GM21576 (cell line): ENCODE measurements at regions not wholly inside any gene's neighbourhood (a gene's known extent, or its start where the extent isn't known, plus 50 kb on each side); places are given as distances from the start of the nearest gene placed in this dataset.
"Not testable (repeated sequence)": the region's sequence is repeated elsewhere in the genome, so short reads cannot be mapped to it uniquely, and the experiment has no call there.

Experiments used
- ATAC-seq: cut with Tn5 transposase; IDR thresholded peaks from one replicate; pipeline ENCODE4 v1.9.1; 2021; ENCODE audit warnings: mild to moderate bottlenecking, moderate library complexity; ENCODE audit not compliant: unreplicated experiment

GRCh38 chr6:22738194-22738593, 168.8 kb downstream of the HDGFL1 start:
- ATAC-seq = no peak

DNA sequence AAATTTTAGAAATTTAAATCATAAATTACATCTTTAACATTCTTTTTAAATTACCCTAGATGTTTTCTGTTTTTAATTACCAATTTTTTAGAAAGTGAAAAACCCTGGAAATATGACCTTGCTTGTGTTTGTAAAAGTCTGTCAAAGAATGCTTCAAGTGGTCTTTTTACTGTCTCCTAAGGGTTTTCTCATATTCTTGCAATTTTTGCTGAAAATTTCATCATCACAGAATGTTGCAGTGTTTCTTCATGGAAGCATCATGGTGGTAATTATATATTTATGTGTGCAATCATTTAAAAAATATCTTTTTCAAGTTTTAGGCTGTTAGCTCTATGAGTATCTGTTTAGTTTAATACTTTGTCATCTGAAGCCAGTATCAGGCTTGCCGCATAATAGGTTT, 178.2 kb downstream of the HDGFL1 start:
- ATAC-seq = no peak

- ATAC-seq = no peak
These were observed 179.3 kb downstream of the HDGFL1 start for GRCh38 chr6:22748681-22749080.

- no peak for ATAC-seq
These were observed 180.3 kb downstream of the HDGFL1 start for GRCh38 chr6:22749696-22750095.

- no peak for ATAC-seq
These were observed 181.9 kb downstream of the HDGFL1 start for GRCh38 chr6:22751223-22751622.

- ATAC-seq = no peak
These were observed 183.2 kb downstream of the HDGFL1 start for GRCh38 chr6:22752522-22752921.

GRCh38 chr6:22754061-22754460, 184.7 kb downstream of the HDGFL1 start:
- ATAC-seq = no peak

- no peak for ATAC-seq
These were observed 186.2 kb downstream of the HDGFL1 start for GRCh38 chr6:22755605-22756004.

DNA sequence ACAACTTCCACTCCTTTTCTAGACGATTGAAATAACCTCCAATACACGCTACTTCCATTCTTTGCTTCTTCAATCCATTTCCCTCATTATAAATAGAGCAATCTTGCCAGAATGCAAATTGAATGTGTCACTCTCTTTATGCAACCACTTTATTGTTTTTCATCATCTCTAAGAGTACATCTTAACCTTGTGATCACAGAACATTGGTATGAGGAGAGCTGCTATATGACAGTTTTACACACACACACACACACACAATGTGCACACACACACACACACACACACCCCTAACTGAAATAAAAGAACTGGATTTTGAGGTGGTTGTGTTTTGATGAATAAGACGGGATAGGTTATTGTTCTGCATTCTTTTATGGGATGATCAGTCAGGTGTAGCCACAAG, 187.0 kb downstream of the HDGFL1 start:
- ATAC-seq = no peak

DNA sequence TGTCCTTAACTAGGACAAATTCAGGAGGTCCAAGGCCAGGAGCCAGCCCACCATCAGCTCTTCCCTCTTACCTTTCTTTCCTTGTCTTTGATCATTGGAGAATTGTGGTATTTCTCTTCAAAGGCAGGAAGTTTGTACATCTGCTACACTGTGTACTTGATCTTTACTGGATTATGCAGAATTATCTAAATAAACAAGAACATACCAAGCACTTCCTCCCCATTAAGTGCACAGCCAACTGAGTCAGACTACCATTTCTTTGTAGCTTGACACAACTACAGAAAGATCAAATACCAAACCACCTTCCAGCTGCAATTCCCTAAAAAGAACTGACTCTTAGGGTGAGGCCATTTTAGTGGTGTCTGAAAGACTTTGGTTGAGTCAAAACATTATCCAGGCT, 195.1 kb downstream of the HDGFL1 start:
- no peak for ATAC-seq

- ATAC-seq = no peak
These were observed 195.6 kb downstream of the HDGFL1 start for GRCh38 chr6:22765015-22765414.

- no peak for ATAC-seq
These were observed 197.6 kb downstream of the HDGFL1 start for GRCh38 chr6:22766979-22767378.

DNA sequence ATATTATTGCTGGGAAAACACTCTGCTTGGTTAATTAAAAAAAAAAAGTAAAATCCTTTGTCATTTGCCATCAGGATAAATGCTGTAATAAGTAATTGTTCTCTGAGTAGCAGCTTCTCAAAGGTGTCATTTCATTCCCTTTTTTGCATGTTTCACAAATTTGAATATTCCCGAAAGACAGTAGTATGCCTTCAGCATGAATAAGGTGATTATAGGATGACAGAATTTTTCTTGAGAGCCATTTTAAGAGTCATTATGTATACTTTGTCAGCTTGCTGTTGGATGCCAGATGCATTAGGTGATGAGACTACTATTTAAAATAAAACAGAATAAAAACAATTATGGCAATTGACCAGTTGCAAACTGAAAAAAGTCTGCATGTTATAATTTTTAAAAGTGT, 200.7 kb downstream of the HDGFL1 start:
- ATAC-seq = no peak

GRCh38 chr6:22774129-22774528, 204.8 kb downstream of the HDGFL1 start:
- ATAC-seq = no peak

GRCh38 chr6:22778438-22778837, 209.1 kb downstream of the HDGFL1 start:
- ATAC-seq = not testable (repeated sequence)

GRCh38 chr6:22779062-22779461, 209.7 kb downstream of the HDGFL1 start:
- ATAC-seq = no peak

DNA sequence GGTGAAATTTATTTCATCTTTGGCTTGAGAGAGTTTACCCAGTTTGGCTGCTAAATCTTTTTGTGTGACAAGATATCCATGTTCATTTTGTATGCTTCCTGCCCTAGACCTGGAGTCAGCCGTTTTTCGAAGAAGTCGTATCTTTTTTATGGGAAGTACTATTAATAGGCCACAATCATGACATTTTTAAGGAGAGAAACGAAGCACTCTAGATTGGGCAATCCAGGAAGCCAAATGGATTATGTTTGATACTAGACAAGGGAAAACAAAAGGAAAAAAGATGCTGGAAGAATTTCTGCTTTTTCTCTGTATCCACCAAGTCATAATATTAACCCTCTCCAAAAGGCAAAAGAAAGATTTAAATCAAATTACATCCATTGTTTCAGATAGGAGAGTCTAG, 214.6 kb downstream of the HDGFL1 start:
- no peak for ATAC-seq

DNA sequence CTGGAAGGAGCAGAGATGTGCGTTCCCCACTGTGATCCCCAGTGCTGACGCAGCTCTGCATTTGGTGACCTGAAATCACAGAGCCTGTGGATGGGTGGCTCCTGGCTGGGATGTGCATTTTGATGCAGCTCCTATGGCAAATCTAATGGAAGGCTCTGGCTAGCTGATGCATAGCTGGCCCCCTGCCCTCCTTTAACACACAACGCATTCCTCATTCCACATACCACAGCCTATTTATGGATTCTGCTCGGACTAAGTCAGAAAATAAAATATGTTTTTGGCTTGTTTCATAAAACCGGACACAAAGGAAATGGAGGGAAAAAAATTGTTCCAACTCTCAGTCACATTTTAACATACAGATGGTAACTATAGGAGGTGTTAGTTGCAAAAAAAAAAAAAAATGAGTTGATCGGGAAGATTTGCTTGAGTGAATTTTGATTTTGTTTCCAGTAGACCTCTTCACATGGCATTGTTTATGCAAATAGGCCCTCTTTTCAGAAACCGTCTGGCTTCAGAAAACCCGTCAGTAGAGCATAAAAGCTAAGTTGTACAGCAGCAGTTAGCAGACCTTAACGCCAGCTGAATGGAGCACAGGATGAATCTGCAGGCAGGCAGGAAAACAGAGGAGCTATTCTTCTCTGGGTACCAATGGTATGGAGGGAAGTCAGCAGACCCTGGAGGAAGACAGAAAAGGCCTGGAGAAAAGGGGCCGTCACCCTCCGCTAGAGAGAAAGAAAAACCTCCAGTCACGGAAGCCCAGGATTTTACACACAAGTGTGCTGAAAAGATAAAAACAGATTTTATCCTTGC, 215.4 kb downstream of the HDGFL1 start:
- no peak for ATAC-seq

GRCh38 chr6:22788038-22788437, 218.7 kb downstream of the HDGFL1 start:
- no peak for ATAC-seq

GRCh38 chr6:22789315-22789714, 219.9 kb downstream of the HDGFL1 start:
- ATAC-seq = no peak

DNA sequence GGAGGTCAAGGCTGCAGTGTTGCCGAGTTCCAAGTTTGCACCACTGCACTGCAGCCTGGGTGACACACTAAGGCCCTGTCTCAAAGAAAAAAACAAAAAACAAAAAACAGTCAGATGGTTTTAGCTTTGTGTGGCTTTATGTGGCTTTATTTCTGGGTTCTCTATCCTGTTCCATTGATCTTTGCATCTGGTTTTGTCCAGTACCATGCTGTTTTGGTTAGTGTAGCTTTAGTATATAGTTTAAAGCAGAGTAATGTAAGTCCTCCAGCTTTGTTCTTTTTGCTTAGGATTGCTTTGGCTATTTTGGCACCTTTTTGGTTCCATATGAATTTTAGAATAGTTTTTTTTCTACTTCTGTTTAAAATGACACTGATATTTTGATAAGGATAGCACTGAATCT, 225.5 kb downstream of the HDGFL1 start:
- ATAC-seq = no peak

GRCh38 chr6:22800451-22800850, 231.1 kb downstream of the HDGFL1 start:
- ATAC-seq = no peak

DNA sequence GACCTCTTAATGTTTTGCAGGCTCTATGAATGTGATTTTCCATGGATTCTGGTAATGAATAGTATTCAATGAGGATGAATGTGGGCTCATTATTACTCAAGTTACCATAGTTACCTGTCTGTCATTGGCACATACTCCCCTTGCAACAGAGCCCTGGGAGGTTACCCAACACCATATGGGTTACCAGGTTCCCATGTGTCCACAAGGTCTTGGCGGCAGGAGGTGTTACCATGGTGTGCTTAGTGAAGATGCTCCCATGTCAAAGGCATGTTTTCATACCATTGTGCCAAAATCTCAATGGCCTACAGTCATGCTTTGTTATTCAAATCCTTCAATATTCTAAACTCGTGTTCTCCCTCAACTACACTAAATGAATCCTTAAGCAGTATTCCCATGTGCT, 232.5 kb downstream of the HDGFL1 start:
- no peak for ATAC-seq
